HFF-Myc (cell line): ENCODE measurements at regions not wholly inside any gene's neighbourhood (a gene's known extent, or its start where the extent isn't known, plus 50 kb on each side); places are given as distances from the start of the nearest gene placed in this dataset.

Source experiments
- DNase-seq: peaks from one replicate; pipeline ENCODE4 v3.0.0-alpha.2; 2011; ENCODE audit warnings: low read depth; ENCODE audit errors: extremely low read depth
- H3K4me3 ChIP-seq: replicated peaks from 2 replicates; pipeline ENCODE4 v1.5.1; 2011; ENCODE audit warnings: low read depth, mild to moderate bottlenecking, control low read depth, low read length
- CTCF ChIP-seq: IDR thresholded peaks from 2 replicates; pipeline ENCODE4 v1.5.1; 2012; ENCODE audit warnings: mild to moderate bottlenecking, low read depth, low read length, control low read depth; ENCODE audit errors: missing control alignments

GRCh38 chr13:84399320-84400085, 517.2 kb upstream of the SLITRK1 start:
- TF ChIP-seq CTCF: no peak
- no peak for DNase-seq
- no peak overlapping the region for H3K4me3 ChIP-seq

- no peak for TF ChIP-seq CTCF
- H3K4me3 ChIP-seq: no peak overlapping the region
- DNase-seq: no peak
These were observed 511.8 kb upstream of the SLITRK1 start for GRCh38 chr13:84393981-84394625.

GRCh38 chr13:84380866-84381265, 498.6 kb upstream of the SLITRK1 start:
- H3K4me3 ChIP-seq: no peak overlapping the region
- DNase-seq: no peak
- no peak for TF ChIP-seq CTCF

- no peak for DNase-seq
- no peak for TF ChIP-seq CTCF
These were observed 494.8 kb upstream of the SLITRK1 start for GRCh38 chr13:84377106-84377505.

GRCh38 chr13:84366506-84366905, 484.2 kb upstream of the SLITRK1 start:
- DNase-seq: no peak
- TF ChIP-seq CTCF: no peak
- H3K4me3 ChIP-seq: no peak overlapping the region

More at GRCh38 chr13:84377106-84377505, 494.8 kb upstream of the SLITRK1 start:
- H3K4me3 ChIP-seq: no peak overlapping the region

- no peak overlapping the region for H3K4me3 ChIP-seq
- no peak for TF ChIP-seq CTCF
- DNase-seq: no peak
These were observed 480.5 kb upstream of the SLITRK1 start for GRCh38 chr13:84362777-84363176.
